NCI-H2081 treated with DMSO at 0.1 percent for 48 hours (cell line): ENCODE measurements at regions not wholly inside any gene's neighbourhood (a gene's known extent, or its start where the extent isn't known, plus 50 kb on each side); places are given as distances from the start of the nearest gene placed in this dataset.
"Not testable (repeated sequence)": the region's sequence is repeated elsewhere in the genome, so short reads cannot be mapped to it uniquely, and the experiment has no call there.

Source experiments
- DNase-seq: peaks from one replicate; lab custom pipeline; 2025; lab: John Stamatoyannopoulos, UW

DNA sequence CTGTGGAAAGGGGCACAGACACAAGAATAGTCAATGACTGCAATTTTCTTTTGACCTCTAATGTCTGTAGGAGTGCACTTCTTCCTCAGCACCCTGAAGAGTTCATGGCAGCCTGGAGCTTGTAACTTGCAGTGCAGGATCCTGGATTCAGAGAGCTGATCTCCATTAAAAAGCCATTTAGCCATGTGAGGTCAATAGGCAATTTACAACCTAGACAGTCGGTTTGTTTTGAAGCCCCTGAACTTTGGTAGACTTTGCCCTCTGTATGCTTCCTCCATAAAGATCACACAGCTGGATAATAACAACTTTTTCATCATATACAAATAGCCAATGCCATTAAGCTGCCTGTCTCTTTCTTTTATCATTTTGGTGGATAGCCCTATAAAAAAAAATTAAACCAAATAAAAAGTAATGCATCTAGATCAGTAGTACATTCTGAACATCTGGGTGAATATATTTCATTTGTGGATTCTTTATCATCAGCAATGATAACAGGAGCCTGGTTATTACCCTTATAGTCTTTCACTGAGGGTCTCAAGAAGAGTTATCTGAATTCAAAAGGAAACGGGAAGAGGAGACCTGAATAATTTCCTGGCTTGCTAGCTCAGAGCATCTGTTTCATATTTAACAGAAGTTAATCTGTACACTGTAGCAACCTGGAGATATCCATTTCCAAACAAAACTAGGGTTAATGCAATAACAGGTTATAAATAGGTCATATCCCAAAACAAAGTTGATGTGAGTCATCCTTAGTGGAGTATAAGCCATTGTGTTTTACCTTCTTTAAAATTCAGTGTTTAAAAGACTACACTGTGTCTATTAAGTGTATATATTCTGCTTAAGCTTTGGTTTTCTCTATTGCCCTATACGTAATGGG, 193.8 kb upstream of the ACTBL2 start:
- DNase-seq: no peak

DNA sequence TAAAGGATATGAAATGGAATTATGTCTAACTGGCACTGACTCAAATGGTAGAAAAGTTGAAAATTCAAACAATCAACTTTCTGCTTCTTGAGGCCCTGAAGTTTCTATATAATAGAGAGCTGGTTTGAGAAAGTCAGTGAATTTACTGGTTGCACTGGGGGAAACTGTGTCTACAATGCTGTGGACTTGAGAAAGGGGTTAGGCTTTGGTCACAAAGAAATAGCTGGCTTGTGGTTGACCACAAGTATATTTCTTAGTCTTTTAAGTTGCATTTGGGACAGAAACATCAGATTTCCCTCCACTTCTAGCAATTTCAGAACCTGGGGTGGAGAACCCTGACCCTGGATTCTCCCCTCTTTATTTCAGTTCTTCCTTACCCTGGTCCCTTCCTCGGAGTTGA, 192.6 kb upstream of the ACTBL2 start:
- no peak for DNase-seq

DNA sequence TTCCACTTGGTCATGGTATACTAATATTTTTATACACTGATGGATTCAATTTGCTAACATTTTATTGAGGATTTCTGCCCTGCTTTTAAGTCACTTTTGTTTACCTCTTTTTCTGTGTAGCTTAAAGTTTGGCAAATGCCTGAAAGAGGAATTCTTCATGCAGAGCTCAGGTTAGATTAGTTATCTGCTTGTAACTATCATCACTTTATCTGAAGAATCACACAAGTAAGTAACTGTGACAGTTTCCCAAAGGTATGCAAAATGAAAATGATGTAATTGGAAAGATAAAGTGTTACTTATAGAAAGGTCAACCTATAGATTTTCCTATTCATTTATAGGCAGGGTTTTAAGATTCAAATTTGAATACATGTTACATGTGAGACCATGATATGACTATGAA, 188.8 kb upstream of the ACTBL2 start:
- no peak for DNase-seq

DNA sequence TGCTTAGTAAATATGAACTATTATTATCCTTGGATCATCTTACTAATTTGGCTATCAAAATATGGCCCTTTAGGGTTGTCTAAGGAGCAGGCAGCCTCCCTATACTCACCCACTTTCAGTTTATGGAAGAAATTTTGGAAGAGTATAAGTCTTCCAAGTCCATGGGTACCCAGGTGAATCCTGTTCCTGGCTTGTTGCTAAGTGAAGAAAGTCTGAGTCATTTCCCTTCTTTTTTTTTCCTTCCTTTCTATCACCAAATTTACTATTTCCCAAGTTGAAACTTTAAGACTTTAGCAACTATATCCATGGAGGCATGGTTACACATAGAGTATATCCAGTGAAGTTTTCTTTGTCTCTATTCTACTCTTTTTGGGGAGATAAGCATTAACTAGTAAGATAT, 184.0 kb upstream of the ACTBL2 start:
- no peak for DNase-seq

GRCh38 chr5:57665146-57665936, 182.7 kb upstream of the ACTBL2 start:
- no peak for DNase-seq

DNA sequence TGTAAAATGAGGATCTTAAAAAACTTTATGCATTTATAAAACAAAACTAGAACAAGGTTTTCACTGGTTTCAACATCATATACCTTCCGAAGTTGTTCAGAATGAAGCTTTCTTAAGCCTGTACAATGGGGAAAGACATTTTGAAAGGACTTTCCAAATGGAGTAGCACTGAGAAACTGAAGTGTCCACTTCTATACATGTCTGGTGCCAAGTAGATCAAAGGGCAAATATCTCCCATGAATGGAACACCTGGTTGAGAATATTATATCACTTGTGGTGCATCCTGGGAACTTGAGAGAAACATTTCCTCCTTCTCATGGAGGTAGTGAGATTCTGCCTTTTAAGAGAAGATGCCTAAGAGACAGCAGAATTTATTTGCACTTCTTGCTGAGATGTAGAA, 182.1 kb upstream of the ACTBL2 start:
- DNase-seq: no peak

GRCh38 chr5:57663466-57663865, 180.9 kb upstream of the ACTBL2 start:
- no peak for DNase-seq

DNA sequence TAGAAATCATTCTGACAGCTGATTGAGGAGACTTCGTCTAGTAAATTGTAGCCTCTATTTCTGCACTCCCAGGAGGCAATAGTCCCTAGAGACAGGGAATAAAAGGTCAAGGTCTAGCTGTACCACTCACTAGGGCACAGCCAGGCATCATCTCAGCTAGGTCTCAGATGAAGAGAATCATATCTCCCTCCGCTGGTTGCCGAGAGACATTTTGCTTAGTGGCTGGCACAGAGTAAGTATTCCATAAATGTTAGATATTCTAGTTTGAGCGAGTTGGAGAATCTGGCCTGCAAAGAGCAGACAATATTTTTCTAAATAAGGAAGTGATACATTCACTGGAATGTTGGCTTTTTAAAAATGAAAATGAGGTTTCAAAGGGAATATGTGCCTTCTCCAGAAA, 180.4 kb upstream of the ACTBL2 start:
- DNase-seq: no peak

GRCh38 chr5:57659886-57660285, 177.3 kb upstream of the ACTBL2 start:
- DNase-seq: no peak

- DNase-seq: no peak
These were observed 175.4 kb upstream of the ACTBL2 start for GRCh38 chr5:57658018-57658417.

DNA sequence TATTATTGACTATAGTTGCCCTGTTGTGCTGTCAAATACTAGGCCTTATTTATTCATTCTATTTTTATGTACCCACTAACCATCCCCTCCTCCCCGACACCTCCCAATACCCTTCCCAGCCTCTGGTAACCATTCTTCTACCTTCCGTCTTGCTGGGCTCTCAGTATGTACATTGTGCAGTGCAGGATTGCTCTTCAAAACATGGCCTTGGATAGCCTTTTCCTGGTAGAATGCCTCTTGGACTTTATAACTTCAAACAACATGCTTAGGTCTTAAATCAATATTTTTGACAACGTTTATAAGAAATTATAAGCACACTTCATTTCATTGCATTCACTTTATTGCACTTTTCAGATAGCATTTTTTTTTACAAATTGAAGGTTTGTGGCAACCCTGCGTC, 172.6 kb upstream of the ACTBL2 start:
- no peak for DNase-seq

GRCh38 chr5:57653636-57654290, 171.2 kb upstream of the ACTBL2 start:
- no peak for DNase-seq

- no peak for DNase-seq
These were observed 168.5 kb upstream of the ACTBL2 start for GRCh38 chr5:57651127-57651526.

DNA sequence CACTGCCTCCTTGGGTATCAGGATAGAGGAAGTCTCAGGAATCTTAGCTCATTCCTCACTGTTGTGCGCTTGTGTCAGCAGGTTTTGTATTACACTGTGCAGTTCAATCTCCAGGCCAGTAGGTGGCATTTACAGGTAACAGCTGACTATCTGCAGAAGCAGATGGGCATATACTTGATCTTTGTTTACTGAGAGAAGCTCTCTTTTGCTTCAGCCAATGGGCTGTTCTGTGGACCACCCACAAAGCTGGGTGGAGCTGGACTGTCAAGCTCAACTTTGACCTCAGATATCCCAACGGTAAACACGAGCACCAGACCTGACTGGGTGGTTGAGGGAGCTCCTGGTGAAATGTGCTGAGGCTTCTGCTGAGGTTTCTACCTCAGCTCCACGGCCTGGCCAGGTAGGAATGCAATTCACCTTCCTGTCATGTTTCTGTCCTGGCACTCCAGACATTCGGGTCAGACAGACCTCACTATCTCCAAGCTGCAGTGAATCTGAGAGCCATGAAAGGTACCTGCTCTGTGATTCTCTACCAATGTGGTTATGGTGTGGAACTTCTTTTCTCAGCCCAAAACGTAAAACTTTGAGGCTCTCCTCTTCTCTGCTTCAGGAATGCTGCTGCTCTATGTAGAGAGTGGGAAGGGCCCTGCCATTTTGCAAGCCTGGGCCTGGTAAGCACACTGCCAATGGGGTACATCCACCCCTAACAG, 167.9 kb upstream of the ACTBL2 start:
- no peak for DNase-seq

DNA sequence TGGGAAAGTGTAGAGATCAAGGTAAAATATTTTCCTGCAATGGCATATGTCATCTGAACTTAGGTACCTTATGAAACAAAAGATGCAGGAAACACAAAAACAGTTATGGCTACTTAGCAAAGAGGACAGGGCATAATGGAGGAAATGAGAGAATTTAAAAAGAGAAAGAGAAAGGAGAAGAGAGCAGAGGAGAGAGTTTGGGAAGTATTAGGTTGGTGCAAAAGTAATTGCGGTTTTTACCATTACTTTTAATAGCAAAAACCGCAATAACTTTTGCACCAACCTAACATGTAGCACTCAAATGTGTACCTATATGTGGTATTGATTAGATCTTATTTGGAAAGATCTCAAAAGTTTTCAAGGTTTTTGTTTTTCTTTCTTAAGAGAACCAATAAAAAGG, 160.1 kb upstream of the ACTBL2 start:
- no peak for DNase-seq

- no peak for DNase-seq
These were observed 159.5 kb upstream of the ACTBL2 start for GRCh38 chr5:57642066-57642465.

- DNase-seq: no peak
These were observed 152.7 kb upstream of the ACTBL2 start for GRCh38 chr5:57635146-57635777.

GRCh38 chr5:57632937-57633336, 150.3 kb upstream of the ACTBL2 start:
- no peak for DNase-seq

GRCh38 chr5:57631139-57631538, 148.5 kb upstream of the ACTBL2 start:
- not testable (repeated sequence) for DNase-seq

GRCh38 chr5:57627661-57628060, 145.1 kb upstream of the ACTBL2 start:
- no peak for DNase-seq

- DNase-seq: no peak
These were observed 144.1 kb upstream of the ACTBL2 start for GRCh38 chr5:57626703-57627102.

GRCh38 chr5:57621624-57622023, 139.0 kb upstream of the ACTBL2 start:
- DNase-seq: no peak
